Lower leg skin (tissue), 3 donors: ENCODE measurements at regions not wholly inside any gene's neighbourhood (a gene's known extent, or its start where the extent isn't known, plus 50 kb on each side); places are given as distances from the start of the nearest gene placed in this dataset.

Experiments used
- CTCF ChIP-seq, 3 donors: fragments of 450-650 bp; IDR thresholded peaks; one replicate each; pipeline ENCODE4 v1.5.1; 2016; ENCODE audit warnings: antibody characterized with exemption in 3 of 3, mild to moderate bottlenecking in 3 of 3, moderate library complexity in 2 of 3
- POLR2A ChIP-seq, 2 donors: fragments of 450-650 bp; IDR thresholded peaks; one replicate each; pipeline ENCODE4 v1.6.1; 2016 to 2017; ENCODE audit warnings: antibody characterized with exemption in 2 of 2, mild to moderate bottlenecking in 1 of 2, moderate library complexity in 1 of 2

- TF ChIP-seq POLR2A (IDR thresholded peaks at IDR 0.05) = no peak
- no peak for TF ChIP-seq CTCF (IDR thresholded peaks at IDR 0.05)
These were observed 746.7 kb upstream of the FAM174A start for GRCh38 chr5:99788482-99788881.
